Peyer's patch (tissue), 4 donors: ENCODE measurements at regions not wholly inside any gene's neighbourhood (a gene's known extent, or its start where the extent isn't known, plus 50 kb on each side); places are given as distances from the start of the nearest gene placed in this dataset.

Experiments used
- CTCF ChIP-seq, 6 experiments: fragments of 450-650 bp in 4 of 6; fragments of 200-600 bp in 2 of 6; sonication (generic) in 1 of 6; IDR thresholded peaks; one replicate each; pipeline ENCODE4 v1.5.1; 2017 to 2019; ENCODE audit warnings: antibody characterized with exemption in 6 of 6, mild to moderate bottlenecking in 3 of 6, moderate library complexity in 1 of 6
- POLR2A ChIP-seq, 2 donors: fragments of 450-650 bp; IDR thresholded peaks; one replicate each; pipeline ENCODE4 v1.5.1; 2017; ENCODE audit warnings: antibody characterized with exemption in 2 of 2, mild to moderate bottlenecking in 2 of 2, moderate library complexity in 2 of 2

- TF ChIP-seq CTCF (IDR thresholded peaks at IDR 0.05) = no peak
- TF ChIP-seq POLR2A (IDR thresholded peaks at IDR 0.05) = no peak
Observed at GRCh38 chr3:115236496-115236895, 89.4 kb upstream of the ZBTB20 start.
